Mesendoderm (in vitro differentiated cells): ENCODE measurements at regions not wholly inside any gene's neighbourhood (a gene's known extent, or its start where the extent isn't known, plus 50 kb on each side); places are given as distances from the start of the nearest gene placed in this dataset.

ENCODE experiments used
- DNase-seq: peaks from one replicate; pipeline ENCODE4 v3.0.0; 2013
- H2AK5ac ChIP-seq: 2 replicates; pipeline ENCODE4 v1.6.1; 2013; ENCODE audit warnings: low read length, inconsistent platforms
- H2BK120ac ChIP-seq: 2 replicates; pipeline ENCODE4 v1.6.1; 2013; ENCODE audit warnings: low read depth, mild to moderate bottlenecking, low read length, moderate library complexity, mixed read lengths
- H2BK15ac ChIP-seq: replicated peaks from 2 replicates; pipeline ENCODE4 v1.6.1; 2013; ENCODE audit warnings: low read depth, mild to moderate bottlenecking, moderate library complexity
- H2BK5ac ChIP-seq: 2 replicates; pipeline ENCODE4 v1.6.1; 2013; ENCODE audit warnings: low read length, inconsistent platforms
- H3K18ac ChIP-seq: 2 replicates; pipeline ENCODE4 v1.6.1; 2013; ENCODE audit warnings: mild to moderate bottlenecking, low read length, mixed read lengths
- H3K23ac ChIP-seq: one replicate; pipeline ENCODE4 v1.6.1; 2013; ENCODE audit warnings: low read length
- H3K27ac ChIP-seq: 2 replicates; pipeline ENCODE4 v1.5.1; 2013; ENCODE audit warnings: low read depth, mild to moderate bottlenecking, inconsistent platforms, low read length, moderate library complexity
- H3K27me3 ChIP-seq: 2 replicates; pipeline ENCODE4 v1.6.1; 2013; ENCODE audit warnings: low read length, control low read depth, mild to moderate bottlenecking, inconsistent platforms; ENCODE audit not compliant: insufficient read depth, poor library complexity
- H3K36me3 ChIP-seq: 2 replicates; pipeline ENCODE4 v1.6.1; 2013; ENCODE audit warnings: low read length, inconsistent platforms; ENCODE audit not compliant: control insufficient read depth, insufficient read depth
- H3K4ac ChIP-seq: one replicate; pipeline ENCODE4 v1.6.1; 2013; ENCODE audit warnings: low read depth, mild to moderate bottlenecking, low read length, moderate library complexity
- H3K4me1 ChIP-seq: 2 replicates; pipeline ENCODE4 v1.6.1; 2013; ENCODE audit warnings: low read depth, low read length, inconsistent platforms; ENCODE audit not compliant: control insufficient read depth
- H3K4me2 ChIP-seq: 2 replicates; pipeline ENCODE4 v1.6.1; 2013; ENCODE audit warnings: low read length
- H3K4me3 ChIP-seq: 2 replicates; pipeline ENCODE4 v1.5.1; 2013; ENCODE audit warnings: mild to moderate bottlenecking, low read length
- H3K56ac ChIP-seq: one replicate; pipeline ENCODE4 v1.6.1; 2013; ENCODE audit warnings: low read length
- H3K79me1 ChIP-seq: 2 replicates; pipeline ENCODE4 v1.6.1; 2013; ENCODE audit warnings: low read length, inconsistent platforms
- H3K79me2 ChIP-seq: 2 replicates; pipeline ENCODE4 v1.6.1; 2013; ENCODE audit warnings: mild to moderate bottlenecking, low read length; ENCODE audit not compliant: control insufficient read depth, insufficient read depth
- H3K9ac ChIP-seq: 2 replicates; pipeline ENCODE4 v1.6.1; 2013; ENCODE audit warnings: low read length, inconsistent platforms
- H4K5ac ChIP-seq: one replicate; pipeline ENCODE4 v1.6.1; 2013; ENCODE audit warnings: low read length
- H4K8ac ChIP-seq: one replicate; pipeline ENCODE4 v1.6.1; 2013; ENCODE audit warnings: low read depth, mild to moderate bottlenecking, control low read depth, low read length, moderate library complexity
- WGBS: extraction: QIAGEN DNeasy Blood & Tissue Kit; methylation state at CpG from one replicate; pipeline ENCODE4 v1.1.7; 2013; ENCODE audit warnings: low lambda C conversion rate, missing lambda C conversion rate; ENCODE audit not compliant: insufficient coverage; ENCODE audit errors: extremely low coverage; 5-methylcytosine and 5-hydroxymethylcytosine counted together

DNA sequence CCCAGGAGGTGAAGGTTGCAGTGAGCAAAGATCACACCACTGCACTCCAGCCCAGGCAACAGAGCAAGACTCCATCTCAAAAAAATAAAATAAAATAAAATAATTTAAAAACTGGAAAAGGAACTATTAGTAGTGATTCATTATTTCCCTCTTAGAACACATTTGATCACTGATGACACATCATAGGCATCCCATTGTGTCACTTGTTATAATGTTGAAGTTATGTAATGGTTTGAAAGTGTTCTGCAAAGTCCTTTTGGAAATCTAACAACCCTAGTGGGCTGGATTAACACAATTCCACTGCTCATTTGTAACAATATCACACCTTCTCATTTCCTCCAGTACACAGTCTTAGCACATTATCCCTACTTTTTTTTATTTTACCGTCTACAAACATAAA, 81.8 kb upstream of the LMNB1 start:
- Histone ChIP-seq H3K9ac (no peak overlapping the region), H3K36me3 (no peaks in the 10 kb centered on the region), H3K79me1 (no peaks in the 10 kb centered on the region), H4K8ac (no peak overlapping the region), H3K4me2 (no peak overlapping the region), H2AK5ac (no peak overlapping the region), H2BK15ac (no peak overlapping the region), H3K4ac (peak overlapping the region; percentile 70), H3K4me3 (no peak overlapping the region), H2BK120ac (no peak overlapping the region), H2BK5ac (no peak overlapping the region), H3K56ac (no peak overlapping the region), H3K18ac (no peak overlapping the region), H3K4me1 (no peaks in the 10 kb centered on the region), H4K5ac (no peak overlapping the region), H3K23ac (no peak overlapping the region), H3K27me3 (no peaks in the 10 kb centered on the region), H3K79me2 (no peaks in the 10 kb centered on the region), H3K27ac (no peak overlapping the region)
- no peak for DNase-seq
- 100% methylated on average over 1 of the region's 1 CpG for WGBS

- Histone ChIP-seq H4K8ac (no peak overlapping the region), H3K4me1 (no peaks in the 10 kb centered on the region), H3K4me3 (no peak overlapping the region), H3K4me2 (no peak overlapping the region), H4K5ac (no peak overlapping the region), H3K18ac (peak overlapping the region; percentile 22), H3K23ac (no peak overlapping the region), H2BK15ac (no peak overlapping the region), H2BK120ac (no peak overlapping the region), H2BK5ac (no peak overlapping the region), H3K79me2 (no peaks in the 10 kb centered on the region), H3K56ac (no peak overlapping the region), H3K36me3 (no peaks in the 10 kb centered on the region), H2AK5ac (no peak overlapping the region), H3K79me1 (no peaks in the 10 kb centered on the region), H3K4ac (no peak overlapping the region), H3K27me3 (no peaks in the 10 kb centered on the region), H3K9ac (no peak overlapping the region), H3K27ac (no peak overlapping the region)
- no peak for DNase-seq
- no CpG with 5 or more reads among the region's 1 CpG for WGBS
Measured at GRCh38 chr5:126707080-126707479, 69.9 kb upstream of the LMNB1 start.

DNA sequence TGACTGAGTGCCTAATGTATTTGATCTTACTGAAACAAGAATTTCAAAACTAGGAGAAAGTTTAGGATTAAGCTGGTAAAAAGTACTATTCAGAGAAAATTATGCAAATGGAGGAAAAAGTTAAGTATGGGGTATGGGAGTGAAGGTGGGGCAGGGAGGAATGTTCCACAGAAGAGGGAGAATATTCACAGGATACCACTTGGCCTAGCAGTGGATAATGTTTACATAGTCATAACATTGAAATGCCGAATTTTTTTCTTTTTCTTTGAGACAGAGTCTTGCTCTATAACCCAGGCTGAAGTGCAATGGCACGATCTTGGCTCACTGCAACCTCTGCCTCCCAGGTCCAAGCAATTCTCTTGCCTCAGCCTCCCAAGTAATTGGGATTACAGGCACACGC, 61.2 kb upstream of the LMNB1 start:
- peak overlapping the region; percentile 84 for H3K18ac ChIP-seq
- WGBS, result no CpG with 5 or more reads among the region's 3 CpGs
- H3K79me1 ChIP-seq, result no peaks in the 10 kb centered on the region
- H3K23ac ChIP-seq, result no peak overlapping the region
- peak overlapping the region; percentile 37 for H3K56ac ChIP-seq
- H3K27me3 ChIP-seq, result no peaks in the 10 kb centered on the region
- H3K27ac ChIP-seq, result peak overlapping the region; percentile 37
- H3K4me3 ChIP-seq, result no peak overlapping the region
- H3K9ac ChIP-seq, result no peak overlapping the region
- no peaks in the 10 kb centered on the region for H3K36me3 ChIP-seq
- H3K4ac ChIP-seq, result peak overlapping the region; percentile 97
- peak; percentile 15 for DNase-seq
- H2BK120ac ChIP-seq, result peak overlapping the region; percentile 92
- no peaks in the 10 kb centered on the region for H3K79me2 ChIP-seq
- H2BK5ac ChIP-seq, result no peak overlapping the region
- H4K5ac ChIP-seq, result no peak overlapping the region
- H2BK15ac ChIP-seq, result peak overlapping the region; percentile 88
- H3K4me2 ChIP-seq, result no peak overlapping the region
- H3K4me1 ChIP-seq, result peaks cover 2% of the 10 kb centered on the region
- H2AK5ac ChIP-seq, result no peak overlapping the region
- H4K8ac ChIP-seq, result no peak overlapping the region

GRCh38 chr5:126716861-126717260, 60.1 kb upstream of the LMNB1 start:
- Histone ChIP-seq H3K4me2 (no peak overlapping the region), H3K4me1 (peaks cover 2% of the 10 kb centered on the region), H3K79me1 (no peaks in the 10 kb centered on the region), H3K23ac (no peak overlapping the region), H3K36me3 (no peaks in the 10 kb centered on the region), H2BK15ac (no peak overlapping the region), H3K4ac (peak overlapping the region; percentile 96), H2BK120ac (peak overlapping the region; percentile 92), H3K27ac (peak overlapping the region; percentile 62), H3K27me3 (no peaks in the 10 kb centered on the region), H2BK5ac (peak overlapping the region; percentile 76), H3K18ac (peak overlapping the region; percentile 98), H3K56ac (peak overlapping the region; percentile 46), H3K9ac (no peak overlapping the region), H3K79me2 (no peaks in the 10 kb centered on the region), H4K5ac (no peak overlapping the region), H2AK5ac (no peak overlapping the region), H3K4me3 (no peak overlapping the region), H4K8ac (no peak overlapping the region)
- no peak for DNase-seq
- no CpG with 5 or more reads among the region's 10 CpGs for WGBS

GRCh38 chr5:126718236-126718868, 58.6 kb upstream of the LMNB1 start:
- peak overlapping the region; percentile 44 for H3K9ac ChIP-seq
- no peak overlapping the region for H2BK15ac ChIP-seq
- H3K4me2 ChIP-seq, result no peak overlapping the region
- peak overlapping the region; percentile 62 for H3K27ac ChIP-seq
- H4K8ac ChIP-seq, result no peak overlapping the region
- H3K79me2 ChIP-seq, result no peaks in the 10 kb centered on the region
- H3K79me1 ChIP-seq, result no peaks in the 10 kb centered on the region
- H3K18ac ChIP-seq, result peak overlapping the region; percentile 72
- H4K5ac ChIP-seq, result no peak overlapping the region
- H3K4me3 ChIP-seq, result no peak overlapping the region
- peak overlapping the region; percentile 5 for H2BK120ac ChIP-seq
- WGBS, result no CpG with 5 or more reads among the region's 10 CpGs
- no peak overlapping the region for H3K23ac ChIP-seq
- H3K27me3 ChIP-seq, result no peaks in the 10 kb centered on the region
- peaks cover 2% of the 10 kb centered on the region for H3K4me1 ChIP-seq
- no peak overlapping the region for H2AK5ac ChIP-seq
- DNase-seq, result peak; percentile 99
- H3K36me3 ChIP-seq, result no peaks in the 10 kb centered on the region
- H3K4ac ChIP-seq, result no peak overlapping the region
- peak overlapping the region; percentile 77 for H2BK5ac ChIP-seq
- H3K56ac ChIP-seq, result peak overlapping the region; percentile 84

- no peak overlapping the region for H3K27ac ChIP-seq
- no peak overlapping the region for H3K4me2 ChIP-seq
- H3K9ac ChIP-seq, result no peak overlapping the region
- H3K4me3 ChIP-seq, result no peak overlapping the region
- peak overlapping the region; percentile 75 for H3K18ac ChIP-seq
- no peak overlapping the region for H2BK5ac ChIP-seq
- peak overlapping the region; percentile 69 for H3K56ac ChIP-seq
- no CpG with 5 or more reads among the region's 4 CpGs for WGBS
- peak overlapping the region; percentile 93 for H3K4ac ChIP-seq
- H3K4me1 ChIP-seq, result peaks cover 2% of the 10 kb centered on the region
- no peaks in the 10 kb centered on the region for H3K27me3 ChIP-seq
- no peak overlapping the region for H2BK15ac ChIP-seq
- DNase-seq, result peak; percentile 63
- H2AK5ac ChIP-seq, result no peak overlapping the region
- no peaks in the 10 kb centered on the region for H3K36me3 ChIP-seq
- H3K23ac ChIP-seq, result no peak overlapping the region
- H4K5ac ChIP-seq, result no peak overlapping the region
- H4K8ac ChIP-seq, result no peak overlapping the region
- H2BK120ac ChIP-seq, result peak overlapping the region; percentile 79
- H3K79me2 ChIP-seq, result no peaks in the 10 kb centered on the region
- no peaks in the 10 kb centered on the region for H3K79me1 ChIP-seq
Measured at GRCh38 chr5:126720369-126720768, 56.6 kb upstream of the LMNB1 start.
